HepG2 (cell line): ENCODE measurements at regions not wholly inside any gene's neighbourhood (a gene's known extent, or its start where the extent isn't known, plus 50 kb on each side); places are given as distances from the start of the nearest gene placed in this dataset.

Experiments used
- ATAC-seq: fragments of 200-7000 bp; cut with Tn5 transposase; 3 replicates; pipeline ENCODE4 v1.9.1; 2020; ENCODE audit warnings: mild to moderate bottlenecking, moderate library complexity
- BruUV-seq: library from RNA; stranded (reverse); fragments of 400-500 nt; replicated peaks from 2 replicates; lab custom pipeline; 2021; lab: Mats Ljungman, UMichigan
- CTCF ChIA-PET: fragments of 300-600 bp; formaldehyde crosslinking; extraction: SDS; loops from one replicate; lab custom pipeline; 2021; ENCODE audit warnings: low total read pairs, inconsistent platforms, low intra/inter-chr PET ratio; lab: Yijun Ruan, JAX
- POLR2A ChIA-PET: fragments of 350-600 bp; sonication (Branson Sonifier 250); formaldehyde crosslinking; loops from one replicate; lab custom pipeline; 2020; ENCODE audit warnings: antibody characterized with exemption, inconsistent platforms; lab: Yijun Ruan, JAX
- DNase-seq: peaks from one replicate; pipeline ENCODE4 v3.0.0-alpha.2; 2015; ENCODE audit warnings: low spot score
- FAIRE-seq: peaks from 3 replicates; lab custom pipeline; 2011; peaks lifted over from hg19 to GRCh38; lab: Jason Lieb, UNC
- H2AFZ ChIP-seq: one replicate; pipeline ENCODE4 v1.6.1; 2011; ENCODE audit warnings: low read length, inconsistent platforms
- H3K27ac ChIP-seq: fragments of 300-600 bp; 3 replicates; pipeline ENCODE4 v1.8.0; 2011; ENCODE audit warnings: mixed run types, mild to moderate bottlenecking, mixed read lengths, low read length, inconsistent platforms; ENCODE audit not compliant: insufficient read depth; ENCODE audit errors: extremely low read length
- H3K27me3 ChIP-seq, 2 experiments: fragments of 200-600 bp in 1 of 2; 2 replicates in 1 of 2; 3 replicates in 1 of 2; pipeline versions ENCODE4 v1.6.0 to v1.8.0; 2011; ENCODE audit warnings: low read length in 2 of 2, mild to moderate bottlenecking in 2 of 2, moderate library complexity in 2 of 2, inconsistent platforms in 1 of 2; ENCODE audit not compliant: insufficient read depth in 2 of 2, control insufficient read depth in 1 of 2
- H3K36me3 ChIP-seq, 2 experiments: fragments of 200-600 bp in 1 of 2; replicated peaks in 1 of 2; 2 replicates in 1 of 2; 3 replicates in 1 of 2; pipeline versions ENCODE4 v1.5.1 to v1.8.0; 2011; ENCODE audit warnings: low read length in 2 of 2, inconsistent platforms in 1 of 2; ENCODE audit not compliant: insufficient read depth in 2 of 2, control insufficient read depth in 1 of 2
- H3K4me1 ChIP-seq: 2 replicates; pipeline ENCODE4 v1.5.1; 2012; ENCODE audit warnings: low read length, inconsistent platforms; ENCODE audit not compliant: insufficient read depth
- H3K4me2 ChIP-seq: 2 replicates; pipeline ENCODE4 v1.6.0; 2011; ENCODE audit warnings: low read depth, low read length, inconsistent platforms
- H3K4me3 ChIP-seq, 3 experiments: fragments of 200-600 bp in 1 of 3; sonication (generic), shearing (Covaris generic) in 1 of 3; replicated peaks in 1 of 3; 2 replicates each; pipeline ENCODE4 v1.5.1; 2011 to 2016; ENCODE audit warnings: low read length in 3 of 3, inconsistent platforms in 2 of 3, low read depth in 2 of 3, mild to moderate bottlenecking in 2 of 3, control low read depth in 1 of 3, mixed read lengths in 1 of 3; ENCODE audit not compliant: insufficient read depth in 1 of 3
- H3K79me2 ChIP-seq: one replicate; pipeline ENCODE4 v1.6.1; 2011; ENCODE audit warnings: low read length, inconsistent platforms; ENCODE audit not compliant: insufficient read depth
- H3K9ac ChIP-seq: 2 replicates; pipeline ENCODE4 v1.6.0; 2011; ENCODE audit warnings: mild to moderate bottlenecking, low read depth, low read length, inconsistent platforms; ENCODE audit not compliant: insufficient read depth
- H3K9me3 ChIP-seq: 2 replicates; pipeline ENCODE4 v1.5.1; 2012; ENCODE audit warnings: mild to moderate bottlenecking, low read length
- H4K20me1 ChIP-seq: 2 replicates; pipeline ENCODE4 v1.6.0; 2011; ENCODE audit warnings: inconsistent platforms, mild to moderate bottlenecking, low read length, moderate library complexity; ENCODE audit not compliant: insufficient read depth
- CHD2 ChIP-seq: IDR thresholded peaks from 2 replicates; pipeline ENCODE4 v1.6.1; 2011; ENCODE audit warnings: low read depth, low read length, improper control_type of control experiment
- CTCF ChIP-seq: sonication (generic); formaldehyde crosslinking; IDR thresholded peaks from 2 replicates; pipeline ENCODE4 v1.5.0; 2020; ENCODE audit warnings: mild to moderate bottlenecking, missing genetic modification reagents, moderate library complexity
- DPF2 ChIP-seq: sonication (generic); formaldehyde crosslinking; IDR thresholded peaks from 2 replicates; pipeline ENCODE4 v1.4.0; 2020; ENCODE audit warnings: mild to moderate bottlenecking, low read depth, missing genetic modification reagents, borderline replicate concordance
- SMARCE1 ChIP-seq: fragments of 450-650 bp; IDR thresholded peaks from 2 replicates; pipeline ENCODE4 v1.6.1; 2017; ENCODE audit warnings: borderline replicate concordance
- SRSF9 ChIP-seq: fragments of 200-400 bp; formaldehyde crosslinking; IDR thresholded peaks from 2 replicates; pipeline ENCODE4 v1.6.1; 2018; ENCODE audit warnings: borderline replicate concordance, mild to moderate bottlenecking, low read depth, low read length; ENCODE audit not compliant: insufficient read depth, poor library complexity, severe bottlenecking
- ZNF383 ChIP-seq: sonication (generic); formaldehyde crosslinking; IDR thresholded peaks from 2 replicates; pipeline ENCODE4 v1.4.0; 2020; ENCODE audit warnings: missing genetic modification reagents, mild to moderate bottlenecking, borderline replicate concordance
- WGBS: methylation state at CpG from one replicate; pipeline ENCODE4 v1.1.6; 2017; ENCODE audit warnings: low lambda C conversion rate; 5-methylcytosine and 5-hydroxymethylcytosine counted together
- in situ Hi-C: cut with HindIII; loops from 2 replicates; pipeline ENCODE4 v1.10.0; 2017; ENCODE audit warnings: low pct_unique_long_range_greater_than_20kb; ENCODE audit not compliant: extremely low pct_ligation_motif_present
- intact Hi-C: fragments of 100-400 bp; cut with micrococcal nuclease; formaldehyde crosslinking; loops from one replicate; pipeline ENCODE4 v1.10.0; 2022; ENCODE audit not compliant: unreplicated experiment

- no peaks in the 10 kb centered on the region for H3K4me1 ChIP-seq
- in situ Hi-C loops (no loop called here), intact Hi-C loops (no loop called here)
- no peaks in the 10 kb centered on the region for H4K20me1 ChIP-seq
- no peak overlapping the region for H3K27ac ChIP-seq
- no TSS peak for BruUV-seq
- H2AFZ ChIP-seq = no peak overlapping the region
- no peaks in the 10 kb centered on the region; a peak in 2 of 5 replicates for H3K27me3 ChIP-seq
- FAIRE-seq (no peak), ATAC-seq (no peak), DNase-seq (no peak)
- no peak overlapping the region for H3K9ac ChIP-seq
- H3K9me3 ChIP-seq = no peaks in the 10 kb centered on the region
- H3K4me3 ChIP-seq = no peak overlapping the region
- ChIA-PET POLR2A (no interaction called here), CTCF (no interaction called here)
- 6% methylated on average over 3 of the region's 3 CpGs for WGBS
- TF ChIP-seq SMARCE1 (no peak), SRSF9 (no peak)
- no peak overlapping the region for H3K4me2 ChIP-seq
- no peaks in the 10 kb centered on the region for H3K79me2 ChIP-seq
- no peaks in the 10 kb centered on the region for H3K36me3 ChIP-seq
Observed at GRCh38 chr18:73893880-73894279, 253.8 kb downstream of the FBXO15 start.

GRCh38 chr18:73891572-73892421 lies 255.8 kb downstream of the FBXO15 start:
- no peak for DNase-seq
- BruUV-seq = no TSS peak
- no peaks in the 10 kb centered on the region for H3K4me1 ChIP-seq
- ChIA-PET CTCF (no interaction called here), POLR2A (no interaction called here)
- H3K36me3 ChIP-seq = no peaks in the 10 kb centered on the region
- ATAC-seq = peak; percentile 78
- no peak for FAIRE-seq
- no peaks in the 10 kb centered on the region for H3K9me3 ChIP-seq
- in situ Hi-C loops (no loop called here), intact Hi-C loops (no loop called here)
- H3K27ac ChIP-seq = no peak overlapping the region
- no peak overlapping the region for H3K9ac ChIP-seq
- TF ChIP-seq CHD2 (no peak), CTCF (CRISPR knock-in tag) (0 out of 2 replicates have a peak, but pooled peaks have one; percentile 17), DPF2 (CRISPR knock-in tag) (no peak), ZNF383 (CRISPR knock-in tag) (no peak)
- H3K79me2 ChIP-seq = no peaks in the 10 kb centered on the region
- no peaks in the 10 kb centered on the region for H4K20me1 ChIP-seq
- no peak overlapping the region for H3K4me3 ChIP-seq
- no peaks in the 10 kb centered on the region; a peak in 2 of 5 replicates for H3K27me3 ChIP-seq
- H2AFZ ChIP-seq = no peak overlapping the region
- 30% methylated on average over 15 of the region's 20 CpGs for WGBS
- H3K4me2 ChIP-seq = no peak overlapping the region
